ENCODE measurements at regions not wholly inside any gene's neighbourhood (a gene's known extent, or its start where the extent isn't known, plus 50 kb on each side); places are given as distances from the start of the nearest gene placed in this dataset.
"Not testable (repeated sequence)": the region's sequence is repeated elsewhere in the genome, so short reads cannot be mapped to it uniquely, and the experiment has no call there.

- DNase-seq = no peak
These were observed 494.4 kb upstream of the RGS6 start for GRCh38 chr14:71437870-71438269.

GRCh38 chr14:71438684-71439083 is 493.5 kb upstream of the RGS6 start:
- no peak for DNase-seq

GRCh38 chr14:71441126-71441525 is 491.1 kb upstream of the RGS6 start:
- no peak for DNase-seq

GRCh38 chr14:71444030-71444822 is 488.0 kb upstream of the RGS6 start:
- no peak for DNase-seq

GRCh38 chr14:71448431-71449315 is 483.6 kb upstream of the RGS6 start:
- no peak for DNase-seq

- DNase-seq = no peak
These were observed 482.7 kb upstream of the RGS6 start for GRCh38 chr14:71449316-71450055.

- DNase-seq = no peak
These were observed 480.7 kb upstream of the RGS6 start for GRCh38 chr14:71451501-71451900.

- DNase-seq = peak; percentile 36
These were observed 479.7 kb upstream of the RGS6 start for GRCh38 chr14:71452539-71452938.

- DNase-seq = no peak
These were observed 479.2 kb upstream of the RGS6 start for GRCh38 chr14:71452987-71453386.

GRCh38 chr14:71454010-71454409 is 478.2 kb upstream of the RGS6 start:
- DNase-seq = no peak

GRCh38 chr14:71454513-71455332 is 477.5 kb upstream of the RGS6 start:
- no peak for DNase-seq

GRCh38 chr14:71460091-71460490 is 472.1 kb upstream of the RGS6 start:
- DNase-seq = no peak

- not testable (repeated sequence) for DNase-seq
These were observed 470.6 kb upstream of the RGS6 start for GRCh38 chr14:71461617-71462016.

- DNase-seq = no peak
These were observed 468.4 kb upstream of the RGS6 start for GRCh38 chr14:71463807-71464206.

GRCh38 chr14:71464840-71465239 is 467.4 kb upstream of the RGS6 start:
- no peak for DNase-seq

- no peak for DNase-seq
These were observed 466.9 kb upstream of the RGS6 start for GRCh38 chr14:71465316-71465715.

- no peak for DNase-seq
These were observed 466.0 kb upstream of the RGS6 start for GRCh38 chr14:71466251-71466650.

- DNase-seq = no peak
These were observed 465.3 kb upstream of the RGS6 start for GRCh38 chr14:71466946-71467345.

GRCh38 chr14:71467361-71467811 is 464.8 kb upstream of the RGS6 start:
- peak; percentile 18 for DNase-seq

GRCh38 chr14:71468701-71469100 is 463.5 kb upstream of the RGS6 start:
- DNase-seq = no peak

GRCh38 chr14:71469643-71470335 is 462.4 kb upstream of the RGS6 start:
- DNase-seq = peak; percentile 45

All from activated CD4-positive, alpha-beta T cell treated with anti-CD3 and anti-CD28 coated beads, Interleukin-2, amount 50 U/mL, for 16 hours (primary cell).